ENCODE measurements at regions not wholly inside any gene's neighbourhood (a gene's known extent, or its start where the extent isn't known, plus 50 kb on each side); places are given as distances from the start of the nearest gene placed in this dataset.
A peak's percentile ranks its signal among the peaks of the same experiment; 100 is the strongest.

DNA sequence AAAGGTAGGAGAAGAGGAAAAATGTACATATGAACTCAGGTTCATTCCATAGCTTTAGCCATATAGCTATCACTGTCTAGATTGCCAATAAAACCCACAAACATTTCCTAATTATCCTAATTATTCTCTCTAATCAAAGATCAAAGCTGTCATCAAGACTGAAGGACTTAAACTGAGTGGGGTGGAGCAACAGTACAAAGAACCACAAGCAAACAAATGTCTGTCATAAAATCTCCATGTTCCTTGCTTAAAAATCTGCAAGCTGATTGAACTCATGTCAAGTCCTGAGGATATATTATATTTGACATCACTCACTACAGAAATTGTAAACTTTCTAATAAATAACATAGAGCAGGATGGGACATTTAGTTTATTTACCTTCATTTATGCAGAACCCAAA, 315.9 kb downstream of the SNX13 start:
- Histone ChIP-seq H3K4me1 (ENCODE audit: control insufficient read depth in 1 of 2, insufficient read depth in 2 of 2, low read depth in 1 of 2, low read length in 1 of 2) (no peaks in the 10 kb centered on the region; a peak in 1 of 4 replicates), H3K4me3 (ENCODE audit: low read depth in 2 of 2, low read length in 1 of 2) (no peak overlapping the region), H3K9ac (no peak overlapping the region), H3K79me2 (ENCODE audit: insufficient read depth) (no peaks in the 10 kb centered on the region), H3K9me3 (no peaks in the 10 kb centered on the region), H3K27me3 (ENCODE audit: insufficient read depth) (no peaks in the 10 kb centered on the region), H3K27ac (ENCODE audit: low read depth in 2 of 2, low read length in 1 of 2) (peak overlapping the region in 1 of 2 experiments; percentile 16; a peak in 2 of 4 replicates), H3F3A (replicated peaks; ENCODE audit: insufficient read depth) (no peaks in the 10 kb centered on the region), H3K9me2 (no peaks in the 10 kb centered on the region), H4K20me1 (ENCODE audit: insufficient read depth) (no peaks in the 10 kb centered on the region), H3K36me3 (replicated peaks in 1 of 2; ENCODE audit: control insufficient read depth in 1 of 2, insufficient read depth in 2 of 2, low read length in 1 of 2) (no peaks in the 10 kb centered on the region), H2AFZ (ENCODE audit: low read depth) (no peak overlapping the region), H3K4me2 (no peak overlapping the region)
- no peak for DNase-seq
- POLR2A ChIA-PET = no interaction called here
- TF ChIP-seq USF2 (IDR thresholded peaks at IDR 0.05; ENCODE audit: borderline replicate concordance, low read depth, low read length) (no peak), RAD21 (IDR thresholded peaks at IDR 0.05; ENCODE audit: low read length) (no peak), POLR2AphosphoS5 (IDR thresholded peaks at IDR 0.05; ENCODE audit: low read depth, low read length) (no peak), MEF2A (IDR thresholded peaks at IDR 0.05; ENCODE audit: borderline replicate concordance, low read depth) (no peak)
- TF ChIP-seq, protein P1, sequence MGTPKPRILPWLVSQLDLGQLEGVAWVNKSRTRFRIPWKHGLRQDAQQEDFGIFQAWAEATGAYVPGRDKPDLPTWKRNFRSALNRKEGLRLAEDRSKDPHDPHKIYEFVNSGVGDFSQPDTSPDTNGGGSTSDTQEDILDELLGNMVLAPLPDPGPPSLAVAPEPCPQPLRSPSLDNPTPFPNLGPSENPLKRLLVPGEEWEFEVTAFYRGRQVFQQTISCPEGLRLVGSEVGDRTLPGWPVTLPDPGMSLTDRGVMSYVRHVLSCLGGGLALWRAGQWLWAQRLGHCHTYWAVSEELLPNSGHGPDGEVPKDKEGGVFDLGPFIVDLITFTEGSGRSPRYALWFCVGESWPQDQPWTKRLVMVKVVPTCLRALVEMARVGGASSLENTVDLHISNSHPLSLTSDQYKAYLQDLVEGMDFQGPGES (IDR thresholded peaks at IDR 0.05; ENCODE audit: low read depth, low read length) = no peak
- CTCF ChIA-PET = interaction anchor here (1.5 to 2.5 kb wide), 3 partner anchors 9 to 16 kb away, joined by 3 to 11 read pairs (median 4); no protein-coding TSS in a partner anchor

GRCh38 chr7:17625043-17625442, 315.3 kb downstream of the SNX13 start:
- Histone ChIP-seq H2AFZ (ENCODE audit: low read depth) (no peak overlapping the region), H3K27me3 (ENCODE audit: insufficient read depth) (no peaks in the 10 kb centered on the region), H3K4me2 (no peak overlapping the region), H3K36me3 (replicated peaks in 1 of 2; ENCODE audit: control insufficient read depth in 1 of 2, insufficient read depth in 2 of 2, low read length in 1 of 2) (no peaks in the 10 kb centered on the region), H3K9me3 (no peaks in the 10 kb centered on the region), H3F3A (replicated peaks; ENCODE audit: insufficient read depth) (no peaks in the 10 kb centered on the region), H3K9ac (no peak overlapping the region), H3K9me2 (no peaks in the 10 kb centered on the region), H3K27ac (ENCODE audit: low read depth in 2 of 2, low read length in 1 of 2) (peak overlapping the region in 1 of 2 experiments; percentile 16; a peak in 2 of 4 replicates), H4K20me1 (ENCODE audit: insufficient read depth) (no peaks in the 10 kb centered on the region), H3K4me3 (ENCODE audit: low read depth in 2 of 2, low read length in 1 of 2) (no peak overlapping the region), H3K79me2 (ENCODE audit: insufficient read depth) (no peaks in the 10 kb centered on the region), H3K4me1 (ENCODE audit: control insufficient read depth in 1 of 2, insufficient read depth in 2 of 2, low read depth in 1 of 2, low read length in 1 of 2) (no peaks in the 10 kb centered on the region; a peak in 1 of 4 replicates)
- WGBS (ENCODE audit: low lambda C conversion rate) = 24% methylated on average over 3 of the region's 3 CpGs
- POLR2A ChIA-PET = no interaction called here
- CTCF ChIA-PET = interaction anchor here (1.5 to 2.5 kb wide), 3 partner anchors 8 to 16 kb away, joined by 3 to 11 read pairs (median 4); no protein-coding TSS in a partner anchor
- TF ChIP-seq YY1 (IDR thresholded peaks at IDR 0.05; ENCODE audit: low read depth) (no peak), TCF12 (IDR thresholded peaks at IDR 0.05) (no peak), USF1 (IDR thresholded peaks at IDR 0.05; ENCODE audit: borderline replicate concordance, low read depth) (no peak), NRF1 (IDR thresholded peaks at IDR 0.05; ENCODE audit: low read depth, low read length) (no peak), RAD21 (IDR thresholded peaks at IDR 0.05; ENCODE audit: low read length) (no peak), JUND (IDR thresholded peaks at IDR 0.05) (peak; percentile 28; the same call in 1 of the 2 replicates), MAX (IDR thresholded peaks at IDR 0.05; ENCODE audit: low read depth) (no peak), FOSL2 (IDR thresholded peaks at IDR 0.05; ENCODE audit: borderline replicate concordance, low read depth) (peak; percentile 18; the same call in 1 of the 2 replicates)
- no peak for DNase-seq

All from SK-N-SH (cell line).